Mucosa of descending colon (tissue), 3 donors: ENCODE measurements at regions not wholly inside any gene's neighbourhood (a gene's known extent, or its start where the extent isn't known, plus 50 kb on each side); places are given as distances from the start of the nearest gene placed in this dataset.
A peak's percentile ranks its signal among the peaks of the same experiment; 100 is the strongest.

Source experiments
- ATAC-seq: fragments of 200-7000 bp; cut with Tn5 transposase; one replicate; pipeline ENCODE4 v1.9.1; 2020; ENCODE audit warnings: mild to moderate bottlenecking, moderate library complexity
- DNase-seq, 3 donors: peaks; one replicate each; pipeline ENCODE4 v3.0.0-alpha.2; 2020
- H3K36me3 ChIP-seq: fragments of 200-600 bp; one replicate; pipeline ENCODE4 v1.8.0; 2021; ENCODE audit warnings: low read depth, mild to moderate bottlenecking
- H3K4me1 ChIP-seq: fragments of 200-600 bp; one replicate; pipeline ENCODE4 v1.8.0; 2021; ENCODE audit warnings: low read depth, mild to moderate bottlenecking
- H3K4me3 ChIP-seq: fragments of 200-600 bp; one replicate; pipeline ENCODE4 v1.8.0; 2021; ENCODE audit warnings: mild to moderate bottlenecking
- H3K9me3 ChIP-seq: fragments of 200-600 bp; one replicate; pipeline ENCODE4 v1.8.0; 2021; ENCODE audit warnings: mild to moderate bottlenecking
- intact Hi-C, 2 donors: fragments of 100-400 bp; cut with DNase I in 1 of 2; cut with micrococcal nuclease in 1 of 2; formaldehyde crosslinking; loops; one replicate each; pipeline versions ENCODE4 v1.11.0 to v1.11.1; 2022; cut with DNase I, micrococcal nuclease
- TF ChIP-seq, protein P1 (sequence below): fragments of 200-600 bp; IDR thresholded peaks from one replicate; pipeline ENCODE4 v1.8.0; 2022; ENCODE audit warnings: antibody characterized with exemption, mild to moderate bottlenecking
- donor health status: DM: no; HTN: no; CAD: no; lungs with moderate emphysema.
- donor health status: DM: no; HTN: no; CAD: no.
- donor health status: DM: no; HTN: yes; CAD: no.

DNA sequence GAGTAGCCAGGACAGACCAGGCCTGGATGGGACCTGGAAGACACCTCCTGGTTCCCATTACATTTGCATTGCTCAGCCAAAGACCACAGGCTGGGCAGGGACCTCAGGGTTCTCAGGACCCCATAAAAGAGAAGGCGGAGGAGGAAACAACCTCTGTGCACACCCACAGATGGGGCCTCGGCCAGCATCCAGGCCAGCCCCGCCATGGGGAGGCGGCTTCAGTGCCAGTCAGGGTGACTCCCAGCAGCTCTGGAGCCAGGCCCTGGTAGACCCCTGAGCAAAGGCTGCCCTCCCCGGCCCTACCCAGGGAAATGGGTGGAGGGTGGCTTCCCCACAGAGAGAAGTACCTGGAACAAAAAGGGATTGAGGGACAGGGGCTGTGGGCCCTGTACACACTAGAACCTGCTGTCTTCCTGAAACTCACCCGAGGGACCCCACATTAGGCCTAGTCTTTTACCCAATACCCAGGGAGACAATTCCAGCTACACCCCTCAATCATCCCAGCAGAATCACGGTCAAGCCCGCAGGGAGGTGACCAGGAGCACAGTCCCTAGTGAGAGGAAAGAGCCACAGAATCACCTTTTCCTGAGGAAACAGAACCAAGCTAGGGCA is 64.5 kb downstream of the PSMG1 start:
- DNase-seq (no peak), ATAC-seq (peak; percentile 39)
- no peak overlapping the region for H3K4me3 ChIP-seq
- TF ChIP-seq, protein P1, sequence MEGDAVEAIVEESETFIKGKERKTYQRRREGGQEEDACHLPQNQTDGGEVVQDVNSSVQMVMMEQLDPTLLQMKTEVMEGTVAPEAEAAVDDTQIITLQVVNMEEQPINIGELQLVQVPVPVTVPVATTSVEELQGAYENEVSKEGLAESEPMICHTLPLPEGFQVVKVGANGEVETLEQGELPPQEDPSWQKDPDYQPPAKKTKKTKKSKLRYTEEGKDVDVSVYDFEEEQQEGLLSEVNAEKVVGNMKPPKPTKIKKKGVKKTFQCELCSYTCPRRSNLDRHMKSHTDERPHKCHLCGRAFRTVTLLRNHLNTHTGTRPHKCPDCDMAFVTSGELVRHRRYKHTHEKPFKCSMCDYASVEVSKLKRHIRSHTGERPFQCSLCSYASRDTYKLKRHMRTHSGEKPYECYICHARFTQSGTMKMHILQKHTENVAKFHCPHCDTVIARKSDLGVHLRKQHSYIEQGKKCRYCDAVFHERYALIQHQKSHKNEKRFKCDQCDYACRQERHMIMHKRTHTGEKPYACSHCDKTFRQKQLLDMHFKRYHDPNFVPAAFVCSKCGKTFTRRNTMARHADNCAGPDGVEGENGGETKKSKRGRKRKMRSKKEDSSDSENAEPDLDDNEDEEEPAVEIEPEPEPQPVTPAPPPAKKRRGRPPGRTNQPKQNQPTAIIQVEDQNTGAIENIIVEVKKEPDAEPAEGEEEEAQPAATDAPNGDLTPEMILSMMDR = no peak
- intact Hi-C loops = no loop called here
- no peaks in the 10 kb centered on the region for H3K9me3 ChIP-seq
- no peaks in the 10 kb centered on the region for H3K4me1 ChIP-seq
- H3K36me3 ChIP-seq = no peaks in the 10 kb centered on the region

DNA sequence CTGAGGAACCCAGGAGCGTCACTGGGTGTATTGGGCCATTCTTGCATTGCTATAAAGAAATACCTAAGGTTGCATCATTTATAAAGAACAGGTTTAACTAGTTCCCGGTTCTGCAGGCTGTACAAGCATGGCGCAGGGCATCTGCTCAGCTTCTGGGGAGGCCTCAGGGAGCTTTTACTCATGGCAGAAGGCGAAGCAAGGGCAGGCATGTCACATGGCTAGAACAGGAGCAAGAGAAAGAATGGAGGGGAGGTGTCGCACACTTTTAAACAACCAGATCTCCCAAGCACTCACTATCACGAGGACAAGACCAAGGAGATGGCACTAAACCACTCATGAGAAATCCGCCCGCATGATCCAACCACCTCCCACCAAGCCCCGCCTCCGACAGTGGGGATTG is 65.2 kb downstream of the PSMG1 start:
- DNase-seq (no peak), ATAC-seq (no peak)
- no peaks in the 10 kb centered on the region for H3K9me3 ChIP-seq
- intact Hi-C loops = no loop called here
- TF ChIP-seq, protein P1 = no peak
- no peaks in the 10 kb centered on the region for H3K4me1 ChIP-seq
- no peak overlapping the region for H3K4me3 ChIP-seq
- H3K36me3 ChIP-seq = no peaks in the 10 kb centered on the region

DNA sequence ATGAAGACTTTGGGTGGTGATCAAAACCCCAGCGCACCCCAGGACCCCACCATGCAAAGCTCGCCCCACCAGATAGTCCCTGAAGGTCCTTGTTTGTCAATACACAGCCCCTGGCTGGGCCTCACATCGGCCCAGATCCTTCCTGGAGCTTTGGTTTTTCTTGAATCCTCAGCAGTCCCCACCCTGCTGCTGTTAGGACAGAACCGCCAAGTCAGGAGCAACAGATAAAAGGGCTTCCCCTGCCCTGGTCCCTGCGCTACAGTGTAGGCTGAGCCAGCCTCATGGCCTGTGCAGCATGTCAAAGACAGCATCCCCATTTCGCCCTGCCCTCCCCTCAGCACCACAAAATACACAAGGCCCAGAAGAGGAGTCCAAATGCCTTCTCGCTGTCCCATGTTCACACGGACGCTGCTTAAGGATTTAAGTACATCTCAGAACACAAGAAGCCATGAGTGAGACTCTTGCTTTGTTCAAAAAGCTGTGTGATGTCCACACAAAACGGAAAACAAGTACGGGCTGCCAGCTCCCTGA is 65.7 kb downstream of the PSMG1 start:
- DNase-seq = no peak
- intact Hi-C loops = no loop called here
- TF ChIP-seq, protein P1 = no peak
- no peak overlapping the region for H3K4me3 ChIP-seq
- no peaks in the 10 kb centered on the region for H3K9me3 ChIP-seq
- no peak for ATAC-seq
- H3K36me3 ChIP-seq = no peaks in the 10 kb centered on the region
- no peaks in the 10 kb centered on the region for H3K4me1 ChIP-seq

DNA sequence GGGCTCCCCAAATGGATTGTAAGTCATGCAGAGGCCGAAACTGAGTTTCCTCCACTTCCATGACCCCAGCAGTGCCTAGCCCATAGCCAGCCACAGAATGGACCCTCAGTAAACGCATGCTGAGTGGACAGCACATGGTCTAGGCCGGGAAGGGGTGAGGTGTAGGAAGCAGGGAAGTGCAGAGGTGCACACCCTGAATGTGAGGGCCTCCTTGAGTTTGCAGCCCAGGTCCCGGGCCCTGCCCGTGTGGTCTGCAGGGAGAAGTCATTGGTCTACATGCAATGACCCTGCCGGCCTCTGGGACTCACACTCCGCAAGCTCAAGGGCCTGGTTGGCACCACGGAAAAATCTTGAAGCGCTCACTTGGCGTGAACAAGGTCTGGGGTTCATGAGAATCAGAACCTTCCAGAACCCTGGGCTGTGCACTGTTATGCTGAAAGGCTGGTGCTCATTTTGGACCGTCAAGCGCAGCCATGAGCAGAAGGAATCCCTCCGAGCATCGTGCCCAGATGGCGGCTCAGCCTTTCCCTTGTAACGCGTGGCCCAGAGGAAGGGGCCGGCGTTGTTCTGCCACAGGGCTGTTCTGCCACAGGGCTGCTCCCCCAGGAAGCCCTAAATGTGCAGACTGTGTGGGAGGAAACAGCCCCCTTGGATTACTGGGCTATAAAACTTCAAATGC is 66.4 kb downstream of the PSMG1 start:
- H3K4me3 ChIP-seq = no peak overlapping the region
- TF ChIP-seq, protein P1 = no peak
- DNase-seq (no peak), ATAC-seq (no peak)
- intact Hi-C loops = no loop called here
- no peaks in the 10 kb centered on the region for H3K4me1 ChIP-seq
- no peaks in the 10 kb centered on the region for H3K9me3 ChIP-seq
- H3K36me3 ChIP-seq = no peaks in the 10 kb centered on the region

DNA sequence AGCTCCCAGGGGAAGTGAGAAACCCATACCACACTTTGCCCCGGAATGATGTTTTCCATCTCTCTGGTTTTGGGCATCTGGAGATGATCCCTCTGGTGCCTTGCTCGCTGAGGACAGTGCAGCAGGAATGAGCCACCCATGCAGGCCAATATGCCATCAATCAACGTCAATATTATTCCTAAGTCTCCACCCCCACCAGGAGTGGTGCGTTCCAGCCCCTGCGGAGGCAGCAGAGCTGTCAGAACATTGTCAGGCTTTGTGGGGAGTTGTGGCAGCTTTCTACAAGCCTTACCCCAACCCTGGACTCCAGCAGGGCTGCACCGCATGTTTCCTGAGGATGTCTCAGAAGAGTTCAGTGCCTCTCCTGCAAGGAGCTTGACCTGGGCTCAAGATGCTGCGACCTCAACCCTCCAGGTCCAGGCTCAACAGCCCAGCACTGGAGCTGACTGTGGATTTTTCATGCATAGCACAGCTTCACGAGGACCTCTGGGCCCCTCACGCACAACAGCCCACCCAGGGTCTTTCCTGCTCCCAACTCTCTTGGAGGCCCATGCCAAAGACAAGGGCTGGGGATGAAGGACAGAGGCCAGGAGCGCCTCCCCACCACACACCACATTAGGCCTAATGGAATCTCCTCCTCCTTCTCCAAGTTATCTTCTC is 67.5 kb downstream of the PSMG1 start:
- no peak for DNase-seq
- no peak for ATAC-seq

More for the DNA sequence above, 67.5 kb downstream of the PSMG1 start:
- Histone ChIP-seq H3K4me1 (no peaks in the 10 kb centered on the region), H3K36me3 (no peaks in the 10 kb centered on the region), H3K9me3 (no peaks in the 10 kb centered on the region), H3K4me3 (no peak overlapping the region)
- intact Hi-C loops = no loop called here
- TF ChIP-seq, protein P1 = no peak
